Suppressor macrophage (primary cell): ENCODE measurements at regions not wholly inside any gene's neighbourhood (a gene's known extent, or its start where the extent isn't known, plus 50 kb on each side); places are given as distances from the start of the nearest gene placed in this dataset.
"Not testable (repeated sequence)": the region's sequence is repeated elsewhere in the genome, so short reads cannot be mapped to it uniquely, and the experiment has no call there.

Experiments used
- DNase-seq, 4 experiments: peaks; one replicate each; pipeline ENCODE4 v3.0.0-alpha.2; 2020 to 2022

DNA sequence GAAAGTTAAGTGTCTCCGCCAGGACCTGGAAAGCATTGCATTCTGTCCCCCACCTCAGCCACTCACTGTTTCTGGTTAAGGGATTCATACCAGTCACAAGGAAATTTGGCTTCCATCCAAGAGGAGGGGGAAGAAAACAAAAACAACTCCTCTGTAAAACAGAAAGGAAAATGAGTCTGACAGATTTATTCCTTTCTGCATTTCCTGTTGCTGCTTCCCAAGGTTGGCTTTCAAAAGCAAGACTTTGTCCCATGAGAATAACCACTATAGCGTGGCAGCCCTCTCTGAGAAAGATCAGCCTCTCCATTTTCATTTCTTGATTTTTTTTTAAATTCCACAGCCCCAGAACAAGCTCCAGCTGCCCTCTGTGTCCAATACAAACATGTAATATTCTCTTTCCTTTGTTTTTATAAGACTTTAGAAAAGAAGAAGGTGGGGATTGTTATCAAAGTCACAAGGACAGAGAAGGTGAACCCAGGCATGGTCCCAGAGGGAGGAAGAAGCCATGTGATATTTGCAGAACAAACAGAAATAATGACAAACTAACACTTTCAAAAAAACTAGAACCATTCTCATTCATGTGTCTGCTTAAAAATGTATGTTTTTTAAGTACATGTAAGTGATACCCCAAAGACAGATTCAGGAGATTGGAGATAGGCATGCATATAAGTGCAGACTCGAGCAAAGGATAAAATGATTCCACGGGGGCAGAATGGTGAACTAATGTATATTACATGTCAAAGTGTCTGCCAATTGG lies 90.7 kb upstream of the DCLK2 start:
- DNase-seq: no peak

GRCh38 chr4:149988087-149988410 lies 90.2 kb upstream of the DCLK2 start:
- DNase-seq: no peak

DNA sequence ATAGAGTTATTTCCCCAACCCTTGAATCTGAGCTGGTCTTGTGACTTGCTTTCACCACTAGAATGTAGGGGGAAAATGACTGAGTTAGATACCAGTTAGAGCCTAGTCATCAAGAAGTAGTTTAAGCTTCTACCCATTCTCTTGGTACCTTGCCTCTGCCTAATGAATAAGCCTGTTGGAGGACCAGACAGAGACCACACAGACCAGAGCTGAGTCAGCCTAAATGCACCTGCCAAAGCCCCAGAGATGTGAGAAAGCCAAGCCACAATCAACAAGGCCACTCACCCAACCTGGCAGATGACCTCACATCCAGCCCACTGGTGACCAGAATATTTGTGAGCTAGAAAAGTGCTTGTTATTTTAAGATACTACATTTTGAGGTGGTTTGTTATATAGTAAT lies 85.2 kb upstream of the DCLK2 start:
- no peak for DNase-seq

- no peak for DNase-seq
Measured at GRCh38 chr4:149995134-149995756, 83.0 kb upstream of the DCLK2 start.

DNA sequence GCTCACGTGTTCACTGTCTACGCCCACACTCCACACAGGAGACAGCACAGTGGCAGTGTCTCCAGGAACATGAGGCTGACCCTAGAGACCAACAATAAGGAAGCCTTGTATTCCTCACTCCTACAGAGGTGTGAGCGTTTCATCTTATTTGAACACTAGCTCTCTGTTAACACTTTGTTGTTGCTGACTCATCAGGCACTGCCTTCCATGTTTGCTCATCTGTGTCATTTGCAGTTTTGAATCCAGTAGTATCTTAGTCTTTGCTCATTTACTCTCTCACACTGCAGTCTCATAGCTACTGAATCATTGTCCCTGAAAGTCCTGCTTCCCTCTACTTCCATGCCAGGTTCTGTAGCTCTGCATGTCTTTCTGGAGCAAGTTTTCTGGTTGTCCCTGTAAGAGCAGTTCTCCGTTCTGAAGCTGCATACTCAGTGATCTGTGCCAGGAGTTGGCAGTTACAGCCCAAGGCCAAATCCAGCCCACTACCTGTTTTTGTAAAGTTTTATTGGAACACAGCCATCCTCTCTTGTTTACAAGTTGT lies 80.3 kb upstream of the DCLK2 start:
- DNase-seq: peak in 2 of 4 experiments; percentile 42 to 62

DNA sequence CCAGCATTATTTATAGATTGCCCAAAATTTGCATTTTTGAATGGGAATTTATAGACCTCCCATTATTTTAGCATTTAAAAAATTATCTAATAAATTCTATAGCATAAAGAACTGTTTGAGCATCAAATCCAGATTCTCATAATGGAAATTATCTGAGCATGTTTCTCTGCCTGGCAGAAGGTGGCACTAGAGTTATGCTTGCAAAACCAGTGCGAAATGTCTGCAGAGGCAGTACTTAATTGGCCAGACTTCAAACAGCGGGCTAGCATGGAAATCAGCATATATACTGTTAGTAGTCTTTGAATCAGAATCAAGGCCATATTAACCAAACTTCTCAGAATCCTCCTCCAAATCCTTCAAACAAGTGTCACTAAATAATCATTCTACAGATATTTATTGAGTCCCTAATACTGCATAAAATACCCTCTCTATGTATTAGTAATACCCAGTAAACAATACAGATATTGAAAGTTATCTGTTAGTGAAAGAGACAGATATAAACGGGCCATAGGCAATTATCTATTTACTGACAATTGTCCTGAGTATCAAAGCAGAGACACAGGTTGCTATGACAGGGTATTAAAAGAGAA lies 78.7 kb upstream of the DCLK2 start:
- DNase-seq: peak; percentile 36 to 78 (median 63)

- no peak for DNase-seq
Measured at GRCh38 chr4:150001815-150002214, 76.4 kb upstream of the DCLK2 start.

GRCh38 chr4:150002561-150002960 lies 75.7 kb upstream of the DCLK2 start:
- no peak for DNase-seq

GRCh38 chr4:150004481-150004880 lies 73.8 kb upstream of the DCLK2 start:
- DNase-seq: peak in 3 of 4 experiments; percentile 14 to 34 (median 22)

- no peak for DNase-seq
Measured at GRCh38 chr4:150005537-150005936, 72.7 kb upstream of the DCLK2 start.

DNA sequence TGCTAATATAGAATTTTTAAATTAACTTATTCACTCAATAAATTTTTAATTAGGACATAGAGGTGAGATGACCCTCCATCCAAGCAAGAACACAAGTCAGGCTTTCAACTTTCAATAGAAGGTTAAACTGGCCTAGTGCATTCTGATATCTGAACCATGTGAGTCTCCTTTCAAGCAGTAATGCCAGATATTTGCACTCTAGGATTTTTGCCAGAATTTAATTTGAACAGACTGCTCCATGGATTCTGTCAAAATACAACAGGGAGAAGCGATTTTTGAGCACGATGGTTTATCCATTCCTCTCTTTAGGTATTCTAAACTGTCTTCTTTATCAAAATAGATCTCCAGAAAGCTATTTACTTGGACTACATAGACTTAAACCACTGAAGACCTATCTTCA lies 72.0 kb upstream of the DCLK2 start:
- no peak for DNase-seq

- DNase-seq: no peak
Measured at GRCh38 chr4:150007512-150007911, 70.7 kb upstream of the DCLK2 start.

GRCh38 chr4:150008546-150008945 lies 69.7 kb upstream of the DCLK2 start:
- DNase-seq: peak in 2 of 4 experiments; percentile 31 to 46

- DNase-seq: no peak
Measured at GRCh38 chr4:150009533-150009932, 68.7 kb upstream of the DCLK2 start.

GRCh38 chr4:150010525-150011126 lies 67.6 kb upstream of the DCLK2 start:
- DNase-seq: peak; percentile 34 to 58 (median 45)

GRCh38 chr4:150012851-150013360 lies 65.3 kb upstream of the DCLK2 start:
- no peak for DNase-seq

DNA sequence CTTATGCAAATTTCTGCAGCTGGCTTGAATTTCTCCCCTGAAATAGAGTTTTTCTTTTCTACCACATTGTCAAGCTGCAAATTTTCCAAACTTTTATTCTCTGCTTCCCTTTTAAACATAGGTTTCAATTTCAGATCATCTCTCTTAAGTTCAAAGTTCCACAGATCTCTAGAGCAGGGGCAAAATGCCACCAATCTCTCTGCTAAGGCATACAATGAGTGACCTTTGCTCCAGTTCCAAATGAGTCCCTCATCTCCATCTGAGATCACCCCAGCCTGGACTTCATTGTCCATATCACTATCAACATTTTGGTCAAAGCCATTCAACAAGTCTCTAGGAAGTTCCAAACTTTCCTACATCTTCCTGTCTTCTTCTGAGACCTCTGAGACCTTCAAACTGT lies 62.3 kb upstream of the DCLK2 start:
- DNase-seq: not testable (repeated sequence)

- DNase-seq: peak; percentile 30 to 67 (median 41)
Measured at GRCh38 chr4:150016621-150017020, 61.6 kb upstream of the DCLK2 start.

GRCh38 chr4:150018257-150018656 lies 60.0 kb upstream of the DCLK2 start:
- DNase-seq: no peak

DNA sequence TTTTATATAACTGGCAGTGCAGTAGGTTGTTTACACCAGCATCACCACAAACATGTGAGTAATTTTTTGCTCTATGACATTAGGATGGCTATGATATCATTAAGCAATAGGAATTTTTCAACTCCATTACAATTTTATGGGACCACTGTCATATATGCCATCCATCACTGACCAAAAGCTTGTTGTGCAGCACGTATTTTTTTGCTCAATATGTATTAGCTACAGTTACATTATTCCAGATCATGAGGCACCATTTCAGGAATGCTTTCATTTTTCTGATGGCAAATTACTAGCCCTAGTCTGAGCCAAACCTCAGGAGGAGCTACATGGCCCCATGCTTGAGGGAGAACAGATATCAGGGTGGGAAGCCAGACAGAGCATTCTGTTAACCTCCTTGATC lies 56.8 kb upstream of the DCLK2 start:
- DNase-seq: no peak

DNA sequence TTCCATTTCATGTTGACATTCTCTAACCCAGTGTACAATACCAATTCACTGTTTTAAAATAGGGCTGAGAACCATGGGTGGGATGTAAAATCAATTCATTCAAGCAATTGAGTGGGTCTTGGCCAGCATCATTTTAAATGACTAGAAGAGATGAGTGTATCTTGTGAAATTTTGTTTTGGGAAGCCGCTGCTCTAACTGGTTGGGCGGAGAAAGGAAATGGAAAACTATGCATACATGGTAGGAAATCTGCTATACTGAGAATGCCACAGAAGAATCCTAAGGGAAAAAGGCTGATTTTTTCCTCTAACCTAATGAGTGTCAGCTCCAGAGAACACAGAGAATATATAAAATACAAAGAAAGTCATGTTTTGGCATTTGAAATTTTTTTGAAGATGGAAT lies 54.8 kb upstream of the DCLK2 start:
- DNase-seq: no peak

GRCh38 chr4:150026987-150027386 lies 51.3 kb upstream of the DCLK2 start:
- not testable (repeated sequence) for DNase-seq
